ENCODE measurements at regions not wholly inside any gene's neighbourhood (a gene's known extent, or its start where the extent isn't known, plus 50 kb on each side); places are given as distances from the start of the nearest gene placed in this dataset.

- TF ChIP-seq SP2 (IDR thresholded peaks at IDR 0.05; ENCODE audit: low read length) (no peak), FOSL1 (IDR thresholded peaks at IDR 0.05; ENCODE audit: insufficient read depth, low read depth, low read length) (no peak), NANOG (IDR thresholded peaks at IDR 0.05; ENCODE audit: insufficient read depth, low read depth, low read length, poor library complexity, severe bottlenecking) (no peak), MAFK (IDR thresholded peaks at IDR 0.05; ENCODE audit: low read depth, low read length) (no peak)
Observed at GRCh38 chr7:52955522-52955921, 79.9 kb upstream of the POM121L12 start (continued).

Data from H1 (cell line).